Small intestine (tissue), 7 donors: ENCODE measurements at regions not wholly inside any gene's neighbourhood (a gene's known extent, or its start where the extent isn't known, plus 50 kb on each side); places are given as distances from the start of the nearest gene placed in this dataset.

Experiments used
- DNase-seq, 2 donors: peaks; one replicate each; pipeline versions ENCODE4 v3.0.0 to v3.0.0-alpha.2; 2013
- FAIRE-seq: peaks from 2 replicates; lab custom pipeline; 2012; peaks lifted over from hg19 to GRCh38; lab: Jason Lieb, UNC
- H3K27ac ChIP-seq, 3 donors: one replicate each; pipeline ENCODE4 v1.5.1; 2013; ENCODE audit warnings: low read length in 2 of 3, mild to moderate bottlenecking in 2 of 3, control low read depth in 1 of 3, inconsistent platforms in 1 of 3, low read depth in 1 of 3, moderate library complexity in 1 of 3
- H3K27me3 ChIP-seq, 3 donors: one replicate each; pipeline ENCODE4 v1.6.1; 2013; ENCODE audit warnings: low read length in 3 of 3, inconsistent platforms in 1 of 3; ENCODE audit not compliant: control insufficient read depth in 3 of 3, insufficient read depth in 3 of 3
- H3K36me3 ChIP-seq, 3 donors: one replicate each; pipeline ENCODE4 v1.6.1; 2013; ENCODE audit warnings: low read length in 3 of 3, inconsistent platforms in 1 of 3, low read depth in 1 of 3, mild to moderate bottlenecking in 1 of 3, moderate library complexity in 1 of 3; ENCODE audit not compliant: control insufficient read depth in 3 of 3, insufficient read depth in 2 of 3
- H3K4me1 ChIP-seq, 3 donors: one replicate each; pipeline ENCODE4 v1.6.1; 2013; ENCODE audit warnings: low read length in 2 of 3, inconsistent platforms in 1 of 3, low read depth in 1 of 3, mild to moderate bottlenecking in 1 of 3, moderate library complexity in 1 of 3; ENCODE audit not compliant: control insufficient read depth in 3 of 3, insufficient read depth in 2 of 3
- H3K4me3 ChIP-seq, 3 donors: one replicate each; pipeline ENCODE4 v1.5.1; 2013; ENCODE audit warnings: low read length in 3 of 3, control low read depth in 1 of 3, inconsistent platforms in 1 of 3, low read depth in 1 of 3, mild to moderate bottlenecking in 1 of 3, moderate library complexity in 1 of 3
- H3K9me3 ChIP-seq, 2 donors: one replicate each; pipeline ENCODE4 v1.6.1; 2013; ENCODE audit warnings: low read depth in 1 of 2, low read length in 1 of 2; ENCODE audit not compliant: control insufficient read depth in 2 of 2, insufficient read depth in 1 of 2
- WGBS, 3 donors: extraction: QIAGEN DNeasy Blood & Tissue Kit; methylation state at CpG; one replicate each; pipeline ENCODE4 v1.1.7; 2013; 5-methylcytosine and 5-hydroxymethylcytosine counted together
- donor health status: healthy with polysubstance abuse.
- donor health status: control.
- donor health status: control.
- donor health status: Bipolar disorder and iron deficiency.
- donor health status: healthy.

- Histone ChIP-seq H3K9me3 (no peaks in the 10 kb centered on the region), H3K4me1 (no peaks in the 10 kb centered on the region), H3K27me3 (no peaks in the 10 kb centered on the region), H3K36me3 (no peaks in the 10 kb centered on the region), H3K27ac (no peak overlapping the region), H3K4me3 (no peak overlapping the region)
- DNase-seq (no peak), FAIRE-seq (no peak)
- 69 to 81% (median 77%) methylated on average over 11 to 15 of the region's 15 CpGs for WGBS, 3 donors
Measured at GRCh38 chrX:39875834-39876628, 221.7 kb downstream of the BCOR start.

- 57 to 65% (median 62%) methylated on average over 14 to 18 of the region's 18 CpGs for WGBS, 3 donors
- FAIRE-seq (no peak), DNase-seq (no peak)
- Histone ChIP-seq H3K27me3 (no peaks in the 10 kb centered on the region), H3K4me3 (no peak overlapping the region), H3K36me3 (no peaks in the 10 kb centered on the region), H3K9me3 (no peaks in the 10 kb centered on the region), H3K4me1 (no peaks in the 10 kb centered on the region), H3K27ac (no peak overlapping the region)
Measured at GRCh38 chrX:39877905-39878304, 219.9 kb downstream of the BCOR start.

GRCh38 chrX:39883666-39884065 lies 214.1 kb downstream of the BCOR start:
- whole genome bisulfite sequencing, 3 donors = 65 to 93% (median 83%) methylated on average over 3 of the region's 3 CpGs
- H3K36me3 ChIP-seq = no peaks in the 10 kb centered on the region
- no peaks in the 10 kb centered on the region for H3K4me1 ChIP-seq
- H3K27ac ChIP-seq = no peak overlapping the region
- no peak for DNase-seq
- FAIRE-seq = no peak
- no peaks in the 10 kb centered on the region for H3K27me3 ChIP-seq
- H3K4me3 ChIP-seq = no peak overlapping the region
- H3K9me3 ChIP-seq = no peaks in the 10 kb centered on the region

GRCh38 chrX:39886282-39886681 lies 211.5 kb downstream of the BCOR start:
- Histone ChIP-seq H3K4me1 (no peaks in the 10 kb centered on the region), H3K27ac (no peak overlapping the region), H3K4me3 (no peak overlapping the region), H3K36me3 (no peaks in the 10 kb centered on the region), H3K9me3 (no peaks in the 10 kb centered on the region), H3K27me3 (no peaks in the 10 kb centered on the region)
- FAIRE-seq = no peak
- WGBS, 3 donors = 70 to 79% (median 77%) methylated on average over 2 to 3 of the region's 3 CpGs
- no peak for DNase-seq

- Histone ChIP-seq H3K4me1 (no peaks in the 10 kb centered on the region), H3K9me3 (no peaks in the 10 kb centered on the region), H3K36me3 (no peaks in the 10 kb centered on the region), H3K27me3 (no peaks in the 10 kb centered on the region), H3K4me3 (no peak overlapping the region), H3K27ac (no peak overlapping the region)
- 85 to 93% (median 89%) methylated on average over 1 of the region's 1 CpG for whole genome bisulfite sequencing, 3 donors
- DNase-seq (no peak), FAIRE-seq (no peak)
Measured at GRCh38 chrX:39888730-39889129, 209.0 kb downstream of the BCOR start.

GRCh38 chrX:39889704-39890103 lies 208.1 kb downstream of the BCOR start:
- H3K4me1 ChIP-seq = no peaks in the 10 kb centered on the region
- FAIRE-seq (no peak), DNase-seq (no peak)
- H3K4me3 ChIP-seq = no peak overlapping the region
- no peak overlapping the region for H3K27ac ChIP-seq
- H3K36me3 ChIP-seq = no peaks in the 10 kb centered on the region
- H3K9me3 ChIP-seq = no peaks in the 10 kb centered on the region
- WGBS, 3 donors = 77 to 100% (median 93%) methylated on average over 1 of the region's 1 CpG
- H3K27me3 ChIP-seq = no peaks in the 10 kb centered on the region

GRCh38 chrX:39890807-39891206 lies 207.0 kb downstream of the BCOR start:
- no peak for DNase-seq
- 84 to 90% (median 85%) methylated on average over 7 to 8 of the region's 8 CpGs for WGBS, 3 donors

GRCh38 chrX:39891781-39892180 lies 206.0 kb downstream of the BCOR start:
- H3K4me3 ChIP-seq = no peak overlapping the region
- H3K27ac ChIP-seq = no peak overlapping the region
- 47 to 77% (median 49%) methylated on average over 3 of the region's 3 CpGs for WGBS, 3 donors
- H3K9me3 ChIP-seq = no peaks in the 10 kb centered on the region
- H3K4me1 ChIP-seq = no peaks in the 10 kb centered on the region
- DNase-seq (no peak), FAIRE-seq (no peak)
- H3K36me3 ChIP-seq = no peaks in the 10 kb centered on the region
- H3K27me3 ChIP-seq = no peaks in the 10 kb centered on the region

More at GRCh38 chrX:39890807-39891206, 207.0 kb downstream of the BCOR start:
- Histone ChIP-seq H3K4me1 (no peaks in the 10 kb centered on the region), H3K36me3 (no peaks in the 10 kb centered on the region), H3K27me3 (no peaks in the 10 kb centered on the region), H3K27ac (no peak overlapping the region), H3K9me3 (no peaks in the 10 kb centered on the region), H3K4me3 (no peak overlapping the region)
- no peak for FAIRE-seq
